ENCODE measurements at regions not wholly inside any gene's neighbourhood (a gene's known extent, or its start where the extent isn't known, plus 50 kb on each side); places are given as distances from the start of the nearest gene placed in this dataset.

GRCh38 chr5:58315794-58316193 is 144.1 kb downstream of the PLK2 start:
- H3K14ac ChIP-seq (ENCODE audit: insufficient read length): no peak overlapping the region
- H3K4me3 ChIP-seq (ENCODE audit: extremely low read depth in 1 of 4, insufficient read depth in 2 of 4, low read depth in 3 of 4, low read length in 4 of 4): no peak overlapping the region
- ChIA-PET CTCF (ENCODE audit: partially characterized antibody) (no interaction called here), POLR2A (ENCODE audit: partially characterized antibody) (no interaction called here)
- no peak overlapping the region for H2BK12ac ChIP-seq (ENCODE audit: low read depth, low read length)
- no peak overlapping the region for H3K4me2 ChIP-seq (ENCODE audit: insufficient read depth in 1 of 2, low read depth in 2 of 2, low read length in 2 of 2)
- H3K23ac ChIP-seq (ENCODE audit: insufficient read length): no peak overlapping the region
- H2BK15ac ChIP-seq (ENCODE audit: low read length): no peak overlapping the region
- 72% methylated on average over 1 of the region's 1 CpG; no CpG with 5 or more reads in 1 of the 2 experiments for WGBS, 2 experiments (ENCODE audit: extremely low coverage in 1 of 2, insufficient coverage in 1 of 2, insufficient read length in 1 of 2, insufficient replicate concordance in 2 of 2, low coverage in 1 of 2, low lambda C conversion rate in 2 of 2, missing lambda C conversion rate in 1 of 2)
- no peaks in the 10 kb centered on the region for H3K79me1 ChIP-seq (ENCODE audit: low read depth, low read length)
- H3K79me2 ChIP-seq (ENCODE audit: control insufficient read depth in 1 of 2, insufficient read depth in 2 of 2, low read length in 2 of 2): no peaks in the 10 kb centered on the region
- H4K8ac ChIP-seq (ENCODE audit: extremely low read depth, insufficient read depth, low read length): no peak overlapping the region
- no peak overlapping the region for H3K56ac ChIP-seq (replicated peaks; ENCODE audit: insufficient read length, low read depth, low read length)
- no peak overlapping the region for H3K18ac ChIP-seq (ENCODE audit: extremely low read depth, low read length)
- no peak for DNase-seq (ENCODE audit: low read depth in 1 of 2, low spot score in 2 of 2)
- no peak overlapping the region for H4K91ac ChIP-seq (replicated peaks; ENCODE audit: insufficient read length, low read length)
- no peak overlapping the region for H2BK5ac ChIP-seq (ENCODE audit: low read depth, low read length)
- H2BK20ac ChIP-seq (ENCODE audit: low read length): no peak overlapping the region
- no peaks in the 10 kb centered on the region for H3K36me3 ChIP-seq (ENCODE audit: control insufficient read depth in 2 of 4, insufficient read depth in 4 of 4, low read length in 3 of 4)
- H3K23me2 ChIP-seq (ENCODE audit: low read depth, low read length): no peaks in the 10 kb centered on the region
- no peaks in the 10 kb centered on the region for H3K27me3 ChIP-seq (replicated peaks in 1 of 4; ENCODE audit: control insufficient read depth in 3 of 4, extremely low read depth in 1 of 4, insufficient read depth in 3 of 4, low read length in 3 of 4)
- H3K4ac ChIP-seq (replicated peaks; ENCODE audit: insufficient read length, low read depth, low read length): no peak overlapping the region
- H4K20me1 ChIP-seq (replicated peaks in 1 of 2; ENCODE audit: control insufficient read depth in 1 of 2, insufficient read depth in 2 of 2, low read length in 2 of 2): no peaks in the 10 kb centered on the region
- H2BK120ac ChIP-seq (replicated peaks; ENCODE audit: low read depth, low read length): no peak overlapping the region
- no peaks in the 10 kb centered on the region; a peak in 2 of 7 replicates for H3K4me1 ChIP-seq (replicated peaks in 1 of 4; ENCODE audit: control insufficient read depth in 3 of 4, insufficient read depth in 4 of 4, low read length in 3 of 4)
- no peak overlapping the region for H3K27ac ChIP-seq (ENCODE audit: low read depth, low read length)
- no peak overlapping the region for H2AK5ac ChIP-seq (ENCODE audit: low read depth, low read length)
- H2AFZ ChIP-seq (ENCODE audit: low read length): no peak overlapping the region
- FAIRE-seq: no peak
- no peak overlapping the region for H4K5ac ChIP-seq (ENCODE audit: insufficient read length, low read depth, low read length)
- no peak overlapping the region for H3K9ac ChIP-seq (replicated peaks in 1 of 4; ENCODE audit: extremely low read depth in 1 of 4, low read depth in 3 of 4, low read length in 3 of 4)
- H3K9me3 ChIP-seq (ENCODE audit: insufficient read depth in 2 of 2, low read depth in 1 of 2, low read length in 1 of 2): no peaks in the 10 kb centered on the region
- no peak for TF ChIP-seq TEAD4 (IDR thresholded peaks at IDR 0.05; ENCODE audit: low read depth, low read length)
- no peak for TF ChIP-seq CREB1 (IDR thresholded peaks at IDR 0.05)
- TF ChIP-seq ASH2L (IDR thresholded peaks at IDR 0.05; ENCODE audit: low read length): no peak
- no peak for TF ChIP-seq SRF (IDR thresholded peaks at IDR 0.05; ENCODE audit: low read depth, low read length)
- no peak for TF ChIP-seq MAFK (IDR thresholded peaks at IDR 0.05; ENCODE audit: low read depth, low read length)
- no peak for TF ChIP-seq BACH1 (IDR thresholded peaks at IDR 0.05; ENCODE audit: low read length)
- TF ChIP-seq SUZ12 (IDR thresholded peaks at IDR 0.05; ENCODE audit: low read length): no peak
- TF ChIP-seq KDM1A (IDR thresholded peaks at IDR 0.05; ENCODE audit: borderline replicate concordance, low read length): no peak
- no peak for TF ChIP-seq HDAC2 (IDR thresholded peaks at IDR 0.05; ENCODE audit: borderline replicate concordance in 1 of 2, low read depth in 2 of 2, low read length in 2 of 2)
- TF ChIP-seq RFX5 (IDR thresholded peaks at IDR 0.05; ENCODE audit: borderline replicate concordance, low read depth, low read length): no peak
- TF ChIP-seq, protein P1, sequence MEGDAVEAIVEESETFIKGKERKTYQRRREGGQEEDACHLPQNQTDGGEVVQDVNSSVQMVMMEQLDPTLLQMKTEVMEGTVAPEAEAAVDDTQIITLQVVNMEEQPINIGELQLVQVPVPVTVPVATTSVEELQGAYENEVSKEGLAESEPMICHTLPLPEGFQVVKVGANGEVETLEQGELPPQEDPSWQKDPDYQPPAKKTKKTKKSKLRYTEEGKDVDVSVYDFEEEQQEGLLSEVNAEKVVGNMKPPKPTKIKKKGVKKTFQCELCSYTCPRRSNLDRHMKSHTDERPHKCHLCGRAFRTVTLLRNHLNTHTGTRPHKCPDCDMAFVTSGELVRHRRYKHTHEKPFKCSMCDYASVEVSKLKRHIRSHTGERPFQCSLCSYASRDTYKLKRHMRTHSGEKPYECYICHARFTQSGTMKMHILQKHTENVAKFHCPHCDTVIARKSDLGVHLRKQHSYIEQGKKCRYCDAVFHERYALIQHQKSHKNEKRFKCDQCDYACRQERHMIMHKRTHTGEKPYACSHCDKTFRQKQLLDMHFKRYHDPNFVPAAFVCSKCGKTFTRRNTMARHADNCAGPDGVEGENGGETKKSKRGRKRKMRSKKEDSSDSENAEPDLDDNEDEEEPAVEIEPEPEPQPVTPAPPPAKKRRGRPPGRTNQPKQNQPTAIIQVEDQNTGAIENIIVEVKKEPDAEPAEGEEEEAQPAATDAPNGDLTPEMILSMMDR (IDR thresholded peaks at IDR 0.05; ENCODE audit: control extremely low read depth in 1 of 3, insufficient read depth in 1 of 3, low read depth in 1 of 3, low read length in 3 of 3): no peak
- no peak for TF ChIP-seq RBBP5 (IDR thresholded peaks at IDR 0.05; ENCODE audit: borderline replicate concordance, low read depth, low read length)
- TF ChIP-seq BRCA1 (IDR thresholded peaks at IDR 0.05; ENCODE audit: low read depth, low read length): no peak
- no peak for TF ChIP-seq POLR2AphosphoS5 (IDR thresholded peaks at IDR 0.05; ENCODE audit: low read depth, low read length)

Data from H1 (cell line).